Endothelial cell of umbilical vein (primary cell): ENCODE measurements at regions not wholly inside any gene's neighbourhood (a gene's known extent, or its start where the extent isn't known, plus 50 kb on each side); places are given as distances from the start of the nearest gene placed in this dataset.

Experiments used
- BruUV-seq: library from RNA; stranded (reverse); fragments of 400-500 nt; replicated peaks from 2 replicates; lab custom pipeline; 2021; lab: Mats Ljungman, UMichigan
- CTCF ChIA-PET: fragments of 300-600, 350-600 bp; sonication (Branson Sonifier 250); formaldehyde crosslinking; loops from one replicate; lab custom pipeline; 2021; ENCODE audit warnings: antibody characterized with exemption, inconsistent platforms; lab: Charles Lee
- POLR2A ChIA-PET: fragments of 300-600, 350-600 bp; sonication (Branson Sonifier 250); formaldehyde crosslinking; loops from one replicate; lab custom pipeline; 2021; ENCODE audit warnings: antibody characterized with exemption, inconsistent platforms; lab: Charles Lee
- DNase-seq: peaks from one replicate; pipeline ENCODE4 v3.0.0-alpha.2; 2011; ENCODE audit warnings: low read depth, low spot score
- FAIRE-seq: peaks from 2 replicates; lab custom pipeline; 2011; peaks lifted over from hg19 to GRCh38; lab: Jason Lieb, UNC
- H2AFZ ChIP-seq: 2 replicates; pipeline ENCODE4 v1.6.0; 2012; ENCODE audit warnings: low read depth, low read length, control low read depth, inconsistent platforms
- H3K27ac ChIP-seq: 2 replicates; pipeline ENCODE4 v1.5.1; 2011; ENCODE audit warnings: low read depth, mild to moderate bottlenecking, control low read depth, low read length, moderate library complexity; ENCODE audit not compliant: insufficient read depth
- H3K27me3 ChIP-seq, 2 experiments: 2 replicates each; pipeline versions ENCODE4 v1.6.0 to v1.6.1; 2011; ENCODE audit warnings: low read length in 2 of 2, mixed read lengths in 1 of 2; ENCODE audit not compliant: control insufficient read depth in 2 of 2, insufficient read depth in 2 of 2
- H3K36me3 ChIP-seq, 2 experiments: 2 replicates in 1 of 2; 3 replicates in 1 of 2; pipeline ENCODE4 v1.5.1; 2011; ENCODE audit warnings: low read length in 2 of 2, mild to moderate bottlenecking in 1 of 2, moderate library complexity in 1 of 2; ENCODE audit not compliant: control insufficient read depth in 2 of 2, insufficient read depth in 2 of 2; ENCODE audit errors: extremely low read depth in 1 of 2
- H3K4me1 ChIP-seq: 3 replicates; pipeline ENCODE4 v1.5.1; 2011; ENCODE audit warnings: mild to moderate bottlenecking, low read length; ENCODE audit not compliant: control insufficient read depth, insufficient read depth; ENCODE audit errors: extremely low read depth
- H3K4me2 ChIP-seq: 2 replicates; pipeline ENCODE4 v1.6.1; 2011; ENCODE audit warnings: low read length, control low read depth, mixed read lengths; ENCODE audit not compliant: insufficient read depth
- H3K4me3 ChIP-seq, 3 experiments: fragments of 200-600 bp in 1 of 3; sonication (generic), shearing (Covaris generic) in 1 of 3; replicated peaks in 1 of 3; 2 replicates each; pipeline ENCODE4 v1.5.1; 2011 to 2016; ENCODE audit warnings: control low read depth in 3 of 3, low read length in 3 of 3, mild to moderate bottlenecking in 2 of 3, inconsistent platforms in 1 of 3, low read depth in 1 of 3, moderate library complexity in 1 of 3; ENCODE audit not compliant: insufficient read depth in 1 of 3
- H3K79me2 ChIP-seq: 2 replicates; pipeline ENCODE4 v1.6.0; 2012; ENCODE audit warnings: low read length, inconsistent platforms; ENCODE audit not compliant: control insufficient read depth, insufficient read depth
- H3K9ac ChIP-seq: replicated peaks from 2 replicates; pipeline ENCODE3; 2011; ENCODE audit warnings: low read length, control low read depth; ENCODE audit not compliant: insufficient read depth; ENCODE audit errors: extremely low read depth
- H3K9me1 ChIP-seq: replicated peaks from 3 replicates; pipeline ENCODE4 v1.6.0; 2011; ENCODE audit warnings: mild to moderate bottlenecking, low read length; ENCODE audit not compliant: control insufficient read depth, insufficient read depth; ENCODE audit errors: extremely low read depth
- H3K9me3 ChIP-seq: replicated peaks from 2 replicates; pipeline ENCODE4 v1.5.1; 2012; ENCODE audit warnings: low read length, inconsistent platforms; ENCODE audit not compliant: control insufficient read depth, insufficient read depth
- H4K20me1 ChIP-seq: replicated peaks from 2 replicates; pipeline ENCODE3; 2011; ENCODE audit warnings: mild to moderate bottlenecking, low read length; ENCODE audit not compliant: control insufficient read depth, insufficient read depth; ENCODE audit errors: extremely low read depth
- EZH2 ChIP-seq: IDR thresholded peaks from 2 replicates; pipeline ENCODE4 v1.6.1; 2012; ENCODE audit warnings: borderline replicate concordance, low read depth, mild to moderate bottlenecking, moderate library complexity, low read length, inconsistent platforms; ENCODE audit not compliant: severe bottlenecking
- FOS ChIP-seq: IDR thresholded peaks from 2 replicates; pipeline ENCODE4 v1.6.1; 2011; ENCODE audit warnings: mild to moderate bottlenecking, low read length, moderate library complexity, borderline replicate concordance; ENCODE audit not compliant: insufficient read depth
- GATA2 ChIP-seq: IDR thresholded peaks from 2 replicates; pipeline ENCODE4 v1.7.0; 2011; ENCODE audit warnings: low read depth, mild to moderate bottlenecking, moderate library complexity, mixed read lengths, low read length; ENCODE audit not compliant: insufficient read length, insufficient read depth
- JUN ChIP-seq: IDR thresholded peaks from 2 replicates; pipeline ENCODE4 v1.6.1; 2011; ENCODE audit warnings: borderline replicate concordance, low read depth; ENCODE audit not compliant: insufficient read length, insufficient read depth
- MYC ChIP-seq: IDR thresholded peaks from one replicate; pipeline ENCODE4 v1.6.1; 2011; ENCODE audit warnings: mild to moderate bottlenecking, low read depth, low read length
- POLR2A ChIP-seq: IDR thresholded peaks from 2 replicates; pipeline ENCODE4 v1.6.1; 2012; ENCODE audit warnings: low read depth, mild to moderate bottlenecking, control low read depth, low read length
- POLR2AphosphoS5 ChIP-seq: IDR thresholded peaks from 2 replicates; pipeline ENCODE4 v1.6.1; 2012; ENCODE audit warnings: low read depth, mild to moderate bottlenecking, control low read depth, low read length, moderate library complexity; ENCODE audit not compliant: insufficient read depth
- dilution Hi-C: fragments of 300-500 bp; cut with MboI; formaldehyde crosslinking; loops from one replicate; pipeline ENCODE4 v1.15.0; 2019; ENCODE audit warnings: low sequenced_read_pairs; ENCODE audit not compliant: extremely low pct_ligation_motif_present
- intact Hi-C: fragments of 100-400 bp; cut with micrococcal nuclease; formaldehyde crosslinking; loops from one replicate; pipeline ENCODE4 v1.10.0; 2022
- TF ChIP-seq, protein P1 (sequence below), 2 donors: IDR thresholded peaks; 1 replicate in 1 of 2; 2 replicates in 1 of 2; pipeline ENCODE4 v1.5.1; 2011; ENCODE audit warnings: low read length in 2 of 2, mild to moderate bottlenecking in 2 of 2, moderate library complexity in 2 of 2, control low read depth in 1 of 2, inconsistent platforms in 1 of 2, low read depth in 1 of 2; ENCODE audit not compliant: insufficient read depth in 1 of 2; ENCODE audit errors: extremely low read depth in 1 of 2
- TF ChIP-seq, protein P2 (sequence below): IDR thresholded peaks from 2 replicates; pipeline ENCODE4 v1.6.1; 2011; ENCODE audit not compliant: insufficient read depth, insufficient read length

DNA sequence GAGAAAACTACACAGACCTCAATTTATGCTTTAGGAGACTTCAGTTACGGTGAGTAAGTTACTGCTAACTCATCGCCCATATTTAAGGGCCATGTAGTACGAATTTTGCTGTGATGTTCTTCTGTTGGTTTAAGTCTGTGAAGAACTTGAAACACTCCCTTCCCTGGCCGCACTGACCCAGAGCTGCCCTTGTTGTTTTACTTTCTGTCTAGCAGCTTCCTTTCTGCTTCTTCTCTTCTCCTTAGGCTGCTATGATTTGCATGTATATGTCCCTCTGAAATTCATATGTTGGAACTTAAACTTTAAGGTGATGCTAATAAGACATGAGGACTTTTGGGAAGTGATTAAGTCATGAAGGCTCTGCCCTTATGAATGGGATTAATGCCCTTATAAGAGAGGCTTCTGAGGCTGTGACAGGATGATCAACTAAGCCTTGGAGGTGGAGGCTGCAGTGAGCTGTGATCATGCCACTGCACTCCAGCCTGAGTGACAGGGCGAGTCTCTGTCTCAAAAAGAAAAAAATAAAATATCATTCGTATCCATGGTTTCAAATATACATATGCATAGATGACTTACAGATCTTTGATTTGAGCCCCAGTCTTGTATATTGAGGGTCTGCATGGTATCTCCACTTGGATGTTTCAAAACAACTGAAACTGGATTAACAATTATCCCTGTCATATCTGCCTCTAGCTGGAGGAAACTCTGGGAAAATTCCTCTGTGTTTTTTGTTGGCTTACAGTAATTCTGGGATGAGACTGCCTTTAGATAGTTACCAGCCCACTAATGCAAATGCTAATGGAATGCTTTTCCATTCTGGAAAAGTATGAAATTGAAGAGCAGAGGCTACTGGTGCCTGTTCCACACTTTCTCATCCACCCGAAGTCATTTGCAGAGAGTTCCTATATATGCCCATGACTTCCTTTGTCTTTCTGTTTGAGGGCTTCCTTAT lies 263.4 kb upstream of the ACTBL2 start:
- no peak for DNase-seq
- Histone ChIP-seq H3K9me3 (no peaks in the 10 kb centered on the region), H3K27me3 (no peaks in the 10 kb centered on the region), H3K4me2 (no peak overlapping the region), H3K4me1 (peaks cover 9% of the 10 kb centered on the region), H4K20me1 (no peaks in the 10 kb centered on the region), H2AFZ (no peak overlapping the region), H3K36me3 (no peaks in the 10 kb centered on the region), H3K9me1 (no peaks in the 10 kb centered on the region), H3K79me2 (no peaks in the 10 kb centered on the region), H3K9ac (no peak overlapping the region), H3K27ac (no peak overlapping the region), H3K4me3 (no peak overlapping the region)
- TF ChIP-seq FOS (no peak), EZH2 (no peak), POLR2AphosphoS5 (no peak), JUN (no peak), POLR2A (no peak), GATA2 (no peak), MYC (no peak)
- TF ChIP-seq, protein P1, sequence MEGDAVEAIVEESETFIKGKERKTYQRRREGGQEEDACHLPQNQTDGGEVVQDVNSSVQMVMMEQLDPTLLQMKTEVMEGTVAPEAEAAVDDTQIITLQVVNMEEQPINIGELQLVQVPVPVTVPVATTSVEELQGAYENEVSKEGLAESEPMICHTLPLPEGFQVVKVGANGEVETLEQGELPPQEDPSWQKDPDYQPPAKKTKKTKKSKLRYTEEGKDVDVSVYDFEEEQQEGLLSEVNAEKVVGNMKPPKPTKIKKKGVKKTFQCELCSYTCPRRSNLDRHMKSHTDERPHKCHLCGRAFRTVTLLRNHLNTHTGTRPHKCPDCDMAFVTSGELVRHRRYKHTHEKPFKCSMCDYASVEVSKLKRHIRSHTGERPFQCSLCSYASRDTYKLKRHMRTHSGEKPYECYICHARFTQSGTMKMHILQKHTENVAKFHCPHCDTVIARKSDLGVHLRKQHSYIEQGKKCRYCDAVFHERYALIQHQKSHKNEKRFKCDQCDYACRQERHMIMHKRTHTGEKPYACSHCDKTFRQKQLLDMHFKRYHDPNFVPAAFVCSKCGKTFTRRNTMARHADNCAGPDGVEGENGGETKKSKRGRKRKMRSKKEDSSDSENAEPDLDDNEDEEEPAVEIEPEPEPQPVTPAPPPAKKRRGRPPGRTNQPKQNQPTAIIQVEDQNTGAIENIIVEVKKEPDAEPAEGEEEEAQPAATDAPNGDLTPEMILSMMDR (IDR thresholded peaks at IDR 0.05; ENCODE audit: extremely low read depth in 1 of 2, insufficient read depth in 1 of 2, low read depth in 1 of 2, low read length in 2 of 2): no peak
- TF ChIP-seq, protein P2, sequence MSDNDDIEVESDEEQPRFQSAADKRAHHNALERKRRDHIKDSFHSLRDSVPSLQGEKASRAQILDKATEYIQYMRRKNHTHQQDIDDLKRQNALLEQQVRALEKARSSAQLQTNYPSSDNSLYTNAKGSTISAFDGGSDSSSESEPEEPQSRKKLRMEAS: no peak
- BruUV-seq: no TSS peak
- POLR2A ChIA-PET: no interaction called here
- CTCF ChIA-PET: interaction anchor here (1.5 to 2.2 kb wide), 2 partner anchors 8 to 96 kb away, joined by 4 to 6 read pairs; no protein-coding TSS in a partner anchor
- intact Hi-C loops: no loop called here
- dilution Hi-C loops: no loop called here
- FAIRE-seq: no peak
